Bronchial epithelial cell (primary cell): ENCODE measurements at regions not wholly inside any gene's neighbourhood (a gene's known extent, or its start where the extent isn't known, plus 50 kb on each side); places are given as distances from the start of the nearest gene placed in this dataset.
A peak's percentile ranks its signal among the peaks of the same experiment; 100 is the strongest.

Experiments used
- DNase-seq: peaks from one replicate; pipeline ENCODE4 v3.0.0-alpha.2; 2010; ENCODE audit warnings: low read depth
- FAIRE-seq: peaks from 2 replicates; lab custom pipeline; 2011; peaks lifted over from hg19 to GRCh38; lab: Jason Lieb, UNC
- H3K27me3 ChIP-seq: 2 replicates; pipeline ENCODE4 v1.5.1; 2011; ENCODE audit warnings: low read length; ENCODE audit not compliant: control insufficient read depth, insufficient read depth
- H3K36me3 ChIP-seq: 2 replicates; pipeline ENCODE4 v1.5.1; 2011; ENCODE audit warnings: low read length; ENCODE audit not compliant: control insufficient read depth, insufficient read depth
- H3K4me3 ChIP-seq: 2 replicates; pipeline ENCODE4 v1.5.1; 2011; ENCODE audit warnings: mild to moderate bottlenecking, low read depth, low read length, control low read depth
- CTCF ChIP-seq: IDR thresholded peaks from 2 replicates; pipeline ENCODE4 v1.5.1; 2011; ENCODE audit warnings: mild to moderate bottlenecking, moderate library complexity, low read length, control low read depth, inconsistent platforms; ENCODE audit not compliant: insufficient read depth, severe bottlenecking

DNA sequence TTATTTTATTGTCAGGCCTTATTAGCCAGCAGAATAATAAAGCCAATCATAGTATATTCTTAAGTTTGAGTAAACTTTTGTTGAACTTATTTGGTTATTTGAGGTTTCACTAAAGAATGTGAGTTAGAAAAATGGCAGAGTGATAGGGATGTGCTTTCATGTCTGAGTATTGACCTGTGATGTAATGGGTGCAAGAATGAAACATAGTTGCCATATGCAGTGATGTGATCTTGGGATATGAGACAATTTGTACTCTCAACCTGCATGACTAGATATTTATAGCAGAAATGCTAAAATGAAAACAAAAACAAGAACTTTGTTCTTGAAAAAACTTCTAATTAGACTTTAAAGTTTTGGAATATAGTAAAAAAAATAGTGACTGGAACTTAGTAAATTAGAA, 97.9 kb downstream of the DISP1 start:
- TF ChIP-seq CTCF = no peak
- no peak overlapping the region for H3K4me3 ChIP-seq
- no peaks in the 10 kb centered on the region for H3K36me3 ChIP-seq
- FAIRE-seq = no peak
- DNase-seq = no peak
- H3K27me3 ChIP-seq = no peaks in the 10 kb centered on the region

GRCh38 chr1:222914861-222915632, 100.2 kb downstream of the DISP1 start:
- TF ChIP-seq CTCF = peak; percentile 1
- FAIRE-seq (peak; percentile 64), DNase-seq (peak; percentile 90)
- Histone ChIP-seq H3K27me3 (no peaks in the 10 kb centered on the region), H3K4me3 (no peak overlapping the region), H3K36me3 (no peaks in the 10 kb centered on the region)

- Histone ChIP-seq H3K27me3 (no peaks in the 10 kb centered on the region), H3K4me3 (no peak overlapping the region), H3K36me3 (no peaks in the 10 kb centered on the region)
- DNase-seq (peak; percentile 21), FAIRE-seq (no peak)
- no peak for TF ChIP-seq CTCF
These were observed 101.3 kb downstream of the DISP1 start for GRCh38 chr1:222916100-222916499.

GRCh38 chr1:222918801-222919477, 104.1 kb downstream of the DISP1 start:
- FAIRE-seq = no peak
- Histone ChIP-seq H3K36me3 (no peaks in the 10 kb centered on the region), H3K4me3 (no peak overlapping the region), H3K27me3 (no peaks in the 10 kb centered on the region)
- DNase-seq = peak; percentile 47
- no peak for TF ChIP-seq CTCF

- FAIRE-seq = no peak
- no peaks in the 10 kb centered on the region for H3K36me3 ChIP-seq
- no peak for DNase-seq
- no peak overlapping the region for H3K4me3 ChIP-seq
- no peaks in the 10 kb centered on the region for H3K27me3 ChIP-seq
- TF ChIP-seq CTCF = no peak
These were observed 104.6 kb downstream of the DISP1 start for GRCh38 chr1:222919478-222919865.
